Panc1 (cell line): ENCODE measurements at regions not wholly inside any gene's neighbourhood (a gene's known extent, or its start where the extent isn't known, plus 50 kb on each side); places are given as distances from the start of the nearest gene placed in this dataset.

ENCODE experiments used
- CTCF ChIP-seq: fragments of 450-650 bp; IDR thresholded peaks from 2 replicates; pipeline ENCODE4 v1.5.1; 2017; ENCODE audit warnings: mild to moderate bottlenecking
- POLR2AphosphoS5 ChIP-seq: IDR thresholded peaks from 2 replicates; pipeline ENCODE4 v1.6.1; 2012; ENCODE audit warnings: mild to moderate bottlenecking, low read depth, low read length, moderate library complexity
- SIN3A ChIP-seq: IDR thresholded peaks from 2 replicates; pipeline ENCODE4 v1.6.1; 2012; ENCODE audit warnings: low read depth, mild to moderate bottlenecking, low read length, moderate library complexity, borderline replicate concordance; ENCODE audit not compliant: insufficient read depth
- TCF7L2 ChIP-seq: IDR thresholded peaks from 2 replicates; pipeline ENCODE4 v1.6.1; 2011; ENCODE audit warnings: mild to moderate bottlenecking, low read depth, low read length, inconsistent platforms

- TF ChIP-seq CTCF = no peak
- no peak for TF ChIP-seq TCF7L2
- no peak for TF ChIP-seq POLR2AphosphoS5
- no peak for TF ChIP-seq SIN3A
Observed at GRCh38 chr4:178595500-178596138, 1153.4 kb upstream of the AGA start.
